ENCODE measurements at regions not wholly inside any gene's neighbourhood (a gene's known extent, or its start where the extent isn't known, plus 50 kb on each side); places are given as distances from the start of the nearest gene placed in this dataset.

DNA sequence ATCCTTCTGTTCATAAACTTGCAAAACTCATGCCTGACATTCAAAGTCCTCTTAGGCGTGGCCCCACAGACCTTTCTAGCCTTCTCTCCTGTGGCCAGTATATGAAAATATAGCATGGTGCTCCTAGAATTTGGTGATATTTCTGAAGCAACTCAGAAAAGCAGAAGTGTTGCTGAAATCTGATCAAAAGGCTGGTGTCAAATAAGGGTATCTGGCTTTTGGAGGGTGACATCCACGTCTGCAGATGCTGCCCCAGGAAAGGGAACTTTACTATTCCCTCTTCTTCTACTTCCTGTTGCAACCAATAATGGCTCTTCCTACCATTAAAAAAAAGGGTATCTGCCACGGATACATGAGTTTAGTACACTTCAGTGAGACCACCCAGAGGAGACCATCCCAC is 83.9 kb upstream of the RPS6KA3 start:
- DNase-seq, result no peak
- TF ChIP-seq POLR2AphosphoS5 (IDR thresholded peaks at IDR 0.05) (no peak), POLR2A (IDR thresholded peaks at IDR 0.05) (no peak)
- TF ChIP-seq, protein P1, sequence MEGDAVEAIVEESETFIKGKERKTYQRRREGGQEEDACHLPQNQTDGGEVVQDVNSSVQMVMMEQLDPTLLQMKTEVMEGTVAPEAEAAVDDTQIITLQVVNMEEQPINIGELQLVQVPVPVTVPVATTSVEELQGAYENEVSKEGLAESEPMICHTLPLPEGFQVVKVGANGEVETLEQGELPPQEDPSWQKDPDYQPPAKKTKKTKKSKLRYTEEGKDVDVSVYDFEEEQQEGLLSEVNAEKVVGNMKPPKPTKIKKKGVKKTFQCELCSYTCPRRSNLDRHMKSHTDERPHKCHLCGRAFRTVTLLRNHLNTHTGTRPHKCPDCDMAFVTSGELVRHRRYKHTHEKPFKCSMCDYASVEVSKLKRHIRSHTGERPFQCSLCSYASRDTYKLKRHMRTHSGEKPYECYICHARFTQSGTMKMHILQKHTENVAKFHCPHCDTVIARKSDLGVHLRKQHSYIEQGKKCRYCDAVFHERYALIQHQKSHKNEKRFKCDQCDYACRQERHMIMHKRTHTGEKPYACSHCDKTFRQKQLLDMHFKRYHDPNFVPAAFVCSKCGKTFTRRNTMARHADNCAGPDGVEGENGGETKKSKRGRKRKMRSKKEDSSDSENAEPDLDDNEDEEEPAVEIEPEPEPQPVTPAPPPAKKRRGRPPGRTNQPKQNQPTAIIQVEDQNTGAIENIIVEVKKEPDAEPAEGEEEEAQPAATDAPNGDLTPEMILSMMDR (IDR thresholded peaks at IDR 0.05 in 8 of 11, conservative IDR thresholded peaks at IDR 0.05 in 3 of 11), result no peak
- intact Hi-C loops (cut with DNase I; ENCODE audit: low total_unique reads), result no loop called here
- Histone ChIP-seq H3K27ac (no peak overlapping the region), H3K4me1 (no peaks in the 10 kb centered on the region), H3K9me3 (peaks cover 0 to under 1% (median 0%) of the 10 kb centered on the region in 8 donors), H3K4me3 (no peak overlapping the region), H3K36me3 (no peaks in the 10 kb centered on the region), H3K27me3 (replicated peaks in 1 of 7) (no peaks in the 10 kb centered on the region)
- WGBS, 5 donors, result 37 to 51% (median 44%) methylated on average over 2 to 3 of the region's 3 CpGs

DNA sequence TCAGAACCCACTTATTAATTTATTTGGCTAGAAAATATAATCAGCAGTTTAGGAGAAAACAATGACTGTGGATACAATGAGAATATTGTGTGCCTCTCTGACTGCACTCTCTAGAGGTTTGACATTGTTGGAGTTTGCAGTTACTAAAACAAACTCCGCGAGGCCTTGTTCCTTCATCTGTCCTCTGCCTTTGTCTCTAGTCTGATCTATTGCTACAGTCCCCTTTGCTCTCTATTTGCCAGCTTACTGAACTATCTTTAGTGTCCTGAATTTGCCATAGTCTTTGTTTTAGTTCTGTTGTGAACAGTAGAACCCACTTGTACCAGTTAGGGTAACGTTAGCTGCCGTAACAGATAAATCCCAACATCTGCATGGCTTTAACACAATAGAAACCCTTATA is 81.4 kb upstream of the RPS6KA3 start:
- Histone ChIP-seq H3K4me1 (no peaks in the 10 kb centered on the region), H3K27me3 (replicated peaks in 1 of 7) (no peaks in the 10 kb centered on the region), H3K27ac (no peak overlapping the region), H3K9me3 (peaks cover 0 to 18% (median 0%) of the 10 kb centered on the region in 8 donors), H3K36me3 (no peaks in the 10 kb centered on the region), H3K4me3 (no peak overlapping the region)
- no peak for DNase-seq
- 87 to 100% (median 91%) methylated on average over 4 of the region's 4 CpGs for WGBS, 5 donors
- intact Hi-C loops (cut with DNase I; ENCODE audit: low total_unique reads), result no loop called here
- no peak for TF ChIP-seq POLR2AphosphoS5 (IDR thresholded peaks at IDR 0.05)
- TF ChIP-seq POLR2A (IDR thresholded peaks at IDR 0.05), result no peak
- TF ChIP-seq, protein P1 (IDR thresholded peaks at IDR 0.05 in 8 of 11, conservative IDR thresholded peaks at IDR 0.05 in 3 of 11), result no peak

DNA sequence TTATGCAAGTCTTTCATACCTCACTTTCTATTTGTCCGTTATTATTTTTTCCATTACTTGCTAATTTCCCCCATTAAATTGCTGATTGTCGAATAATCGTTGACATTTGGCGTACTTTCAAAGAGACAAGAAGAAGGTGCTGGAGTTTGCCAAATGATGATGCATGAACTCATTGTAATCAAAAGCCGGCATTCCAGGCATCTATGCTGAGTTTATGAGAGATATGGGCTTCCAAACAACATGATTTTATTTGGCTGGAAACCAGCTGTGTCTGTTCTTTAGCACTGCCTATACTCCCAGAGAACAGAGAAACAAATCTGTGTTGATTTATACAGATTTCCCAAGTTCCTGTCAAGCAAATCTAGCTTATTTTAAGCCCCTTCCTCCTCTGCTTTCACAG is 80.8 kb upstream of the RPS6KA3 start:
- no peaks in the 10 kb centered on the region for H3K4me1 ChIP-seq
- no peak overlapping the region for H3K4me3 ChIP-seq
- intact Hi-C loops (cut with DNase I; ENCODE audit: low total_unique reads), result no loop called here
- WGBS, 5 donors, result 78 to 90% (median 80%) methylated on average over 5 of the region's 5 CpGs
- H3K9me3 ChIP-seq, result peaks cover 0 to 20% (median 0%) of the 10 kb centered on the region in 8 donors
- H3K27me3 ChIP-seq (replicated peaks in 1 of 7), result no peaks in the 10 kb centered on the region
- no peaks in the 10 kb centered on the region for H3K36me3 ChIP-seq
- TF ChIP-seq, protein P1 (IDR thresholded peaks at IDR 0.05 in 8 of 11, conservative IDR thresholded peaks at IDR 0.05 in 3 of 11), result no peak
- TF ChIP-seq POLR2A (IDR thresholded peaks at IDR 0.05), result no peak
- no peak for TF ChIP-seq POLR2AphosphoS5 (IDR thresholded peaks at IDR 0.05)
- no peak overlapping the region for H3K27ac ChIP-seq
- no peak for DNase-seq

DNA sequence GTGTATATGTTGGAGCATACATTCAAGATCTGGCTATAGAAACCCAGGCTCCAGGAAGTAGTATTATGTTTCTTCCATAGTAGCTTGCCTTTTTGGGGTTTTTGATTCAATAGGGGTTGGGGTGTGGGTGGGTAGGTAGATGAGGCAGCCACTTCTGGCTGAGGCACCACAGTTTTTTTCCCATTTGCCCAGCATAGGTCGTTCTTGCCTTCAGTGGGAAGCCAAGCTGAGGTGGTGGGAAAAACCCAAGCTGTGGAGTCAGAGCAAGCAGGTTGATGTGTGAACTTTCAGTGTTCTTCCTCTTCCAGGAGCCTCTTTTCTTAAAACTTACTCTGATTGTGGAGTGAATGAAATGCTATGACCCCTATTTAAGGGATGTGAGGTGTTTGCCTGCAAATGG is 67.0 kb upstream of the RPS6KA3 start:
- Histone ChIP-seq H3K4me1 (no peaks in the 10 kb centered on the region), H3K4me3 (no peak overlapping the region), H3K27me3 (replicated peaks in 1 of 7) (peaks cover 0 to 5% (median 0%) of the 10 kb centered on the region in 7 donors), H3K27ac (no peak overlapping the region), H3K36me3 (no peaks in the 10 kb centered on the region), H3K9me3 (no peaks in the 10 kb centered on the region)
- 6 to 33% (median 22%) methylated on average over 1 of the region's 1 CpG; no CpG with 5 or more reads in 1 of the 5 donors for WGBS, 5 donors
- no peak for TF ChIP-seq POLR2AphosphoS5 (IDR thresholded peaks at IDR 0.05)
- TF ChIP-seq, protein P1 (IDR thresholded peaks at IDR 0.05 in 8 of 11, conservative IDR thresholded peaks at IDR 0.05 in 3 of 11), result no peak
- no peak for TF ChIP-seq POLR2A (IDR thresholded peaks at IDR 0.05)
- intact Hi-C loops (cut with DNase I; ENCODE audit: low total_unique reads), result no loop called here
- no peak for DNase-seq

Measured in spleen (tissue), 11 donors.